ENCODE measurements at regions not wholly inside any gene's neighbourhood (a gene's known extent, or its start where the extent isn't known, plus 50 kb on each side); places are given as distances from the start of the nearest gene placed in this dataset.

GRCh38 chr2:238663586-238663985 is 184.3 kb upstream of the TWIST2 start:
- peaks cover 30% of the 10 kb centered on the region for H3K9me3 Mint-ChIP-seq

GRCh38 chr2:238665919-238666318 is 182.0 kb upstream of the TWIST2 start:
- Mint-ChIP-seq H3K4me3 (no peak overlapping the region), H3K4me1 (no peaks in the 10 kb centered on the region), H3K9me3 (peaks cover 44% of the 10 kb centered on the region), H3K36me3 (ENCODE audit: low read depth) (peaks cover 4% of the 10 kb centered on the region), H3K27ac (no peak overlapping the region), H3K27me3 (ENCODE audit: low read depth) (peaks cover 8% of the 10 kb centered on the region)
- no peak for TF ChIP-seq CTCF (IDR thresholded peaks at IDR 0.05; ENCODE audit: unreplicated experiment in 3 of 3)

More at GRCh38 chr2:238663586-238663985, 184.3 kb upstream of the TWIST2 start:
- no peak for TF ChIP-seq CTCF (IDR thresholded peaks at IDR 0.05; ENCODE audit: unreplicated experiment in 3 of 3)
- peaks cover 8% of the 10 kb centered on the region for H3K27me3 Mint-ChIP-seq (ENCODE audit: low read depth)
- no peak overlapping the region for H3K4me3 Mint-ChIP-seq
- peaks cover 4% of the 10 kb centered on the region for H3K36me3 Mint-ChIP-seq (ENCODE audit: low read depth)
- H3K4me1 Mint-ChIP-seq = peaks cover 12% of the 10 kb centered on the region
- no peak overlapping the region for H3K27ac Mint-ChIP-seq

- no peak overlapping the region for H3K4me3 Mint-ChIP-seq
- peaks cover 43% of the 10 kb centered on the region for H3K9me3 Mint-ChIP-seq
- H3K27me3 Mint-ChIP-seq (ENCODE audit: low read depth) = peaks cover 8% of the 10 kb centered on the region
- no peak for TF ChIP-seq CTCF (IDR thresholded peaks at IDR 0.05; ENCODE audit: unreplicated experiment in 3 of 3)
- H3K4me1 Mint-ChIP-seq = no peaks in the 10 kb centered on the region
- no peak overlapping the region for H3K27ac Mint-ChIP-seq
- peaks cover 4% of the 10 kb centered on the region for H3K36me3 Mint-ChIP-seq (ENCODE audit: low read depth)
Measured at GRCh38 chr2:238666543-238666942, 181.3 kb upstream of the TWIST2 start.

GRCh38 chr2:238667008-238667407 is 180.9 kb upstream of the TWIST2 start:
- no peak for TF ChIP-seq CTCF (IDR thresholded peaks at IDR 0.05; ENCODE audit: unreplicated experiment in 3 of 3)
- Mint-ChIP-seq H3K27ac (no peak overlapping the region), H3K9me3 (peaks cover 43% of the 10 kb centered on the region), H3K27me3 (ENCODE audit: low read depth) (peaks cover 8% of the 10 kb centered on the region), H3K4me1 (no peaks in the 10 kb centered on the region), H3K4me3 (no peak overlapping the region), H3K36me3 (ENCODE audit: low read depth) (peaks cover 4% of the 10 kb centered on the region)

- no peak overlapping the region for H3K27ac Mint-ChIP-seq
- H3K4me3 Mint-ChIP-seq = no peak overlapping the region
- no peaks in the 10 kb centered on the region for H3K4me1 Mint-ChIP-seq
- peaks cover 8% of the 10 kb centered on the region for H3K27me3 Mint-ChIP-seq (ENCODE audit: low read depth)
- no peak for TF ChIP-seq CTCF (IDR thresholded peaks at IDR 0.05; ENCODE audit: unreplicated experiment in 3 of 3)
- H3K9me3 Mint-ChIP-seq = peaks cover 45% of the 10 kb centered on the region
- H3K36me3 Mint-ChIP-seq (ENCODE audit: low read depth) = peaks cover 4% of the 10 kb centered on the region
Measured at GRCh38 chr2:238667639-238668038, 180.2 kb upstream of the TWIST2 start.

GRCh38 chr2:238668426-238668825 is 179.5 kb upstream of the TWIST2 start:
- TF ChIP-seq CTCF (IDR thresholded peaks at IDR 0.05; ENCODE audit: unreplicated experiment in 3 of 3) = no peak
- peaks cover 38% of the 10 kb centered on the region for H3K9me3 Mint-ChIP-seq
- H3K36me3 Mint-ChIP-seq (ENCODE audit: low read depth) = peaks cover 4% of the 10 kb centered on the region
- H3K27me3 Mint-ChIP-seq (ENCODE audit: low read depth) = peaks cover 8% of the 10 kb centered on the region
- H3K4me1 Mint-ChIP-seq = no peaks in the 10 kb centered on the region
- H3K4me3 Mint-ChIP-seq = no peak overlapping the region
- H3K27ac Mint-ChIP-seq = no peak overlapping the region
